NCI-H146 (cell line): ENCODE measurements at regions not wholly inside any gene's neighbourhood (a gene's known extent, or its start where the extent isn't known, plus 50 kb on each side); places are given as distances from the start of the nearest gene placed in this dataset.

Experiments
- DNase-seq: peaks from one replicate; lab custom pipeline; 2025; lab: John Stamatoyannopoulos, UW

DNA sequence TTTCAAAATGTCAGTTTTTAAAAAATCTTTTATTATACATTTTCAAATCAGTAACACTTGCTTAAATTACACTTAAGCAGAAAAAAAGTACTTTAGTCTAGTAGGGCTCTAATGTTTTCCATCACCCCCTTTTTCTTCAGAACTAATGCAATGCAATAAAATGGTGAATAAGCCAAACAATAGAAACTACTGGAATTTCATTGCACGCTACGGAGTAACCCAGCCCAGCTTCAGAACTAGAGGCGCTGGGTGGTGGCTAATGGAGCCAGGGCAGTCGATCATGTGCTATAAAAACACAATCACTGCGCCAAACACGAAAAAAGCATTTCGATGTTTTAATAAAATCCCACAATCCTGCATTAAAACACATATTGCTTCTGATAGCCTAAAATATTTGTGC, 59.9 kb upstream of the ODAD2 start:
- no peak for DNase-seq

DNA sequence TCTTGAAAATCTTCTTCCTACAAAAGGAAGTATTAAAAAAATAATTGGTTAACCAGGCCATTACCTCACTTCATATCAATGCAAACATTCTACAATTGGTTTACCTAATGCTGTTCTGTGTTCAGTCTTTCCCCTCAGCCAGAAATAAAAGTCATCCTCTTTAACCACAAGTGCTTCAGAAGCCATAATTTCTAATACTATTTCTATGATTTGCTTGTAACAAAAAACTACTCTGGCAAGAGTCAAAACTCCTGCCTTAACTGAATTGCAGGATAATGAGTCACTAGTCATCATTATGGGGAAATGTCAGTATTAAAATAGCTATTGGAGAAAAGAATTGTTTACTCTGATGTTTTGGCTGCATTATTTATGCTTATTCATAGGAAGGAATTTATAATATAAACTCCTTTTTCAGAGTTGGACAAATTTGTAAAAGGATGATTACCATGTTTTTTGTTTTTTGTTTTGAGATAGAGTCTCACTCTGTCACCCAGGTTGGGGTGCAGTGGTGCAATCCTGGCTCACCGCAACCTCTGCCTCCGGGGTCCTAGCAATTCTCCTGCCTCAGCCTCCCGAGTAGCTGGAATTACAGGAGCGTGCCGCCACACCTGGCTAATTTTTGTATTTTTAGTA, 55.5 kb upstream of the ODAD2 start:
- DNase-seq = no peak

DNA sequence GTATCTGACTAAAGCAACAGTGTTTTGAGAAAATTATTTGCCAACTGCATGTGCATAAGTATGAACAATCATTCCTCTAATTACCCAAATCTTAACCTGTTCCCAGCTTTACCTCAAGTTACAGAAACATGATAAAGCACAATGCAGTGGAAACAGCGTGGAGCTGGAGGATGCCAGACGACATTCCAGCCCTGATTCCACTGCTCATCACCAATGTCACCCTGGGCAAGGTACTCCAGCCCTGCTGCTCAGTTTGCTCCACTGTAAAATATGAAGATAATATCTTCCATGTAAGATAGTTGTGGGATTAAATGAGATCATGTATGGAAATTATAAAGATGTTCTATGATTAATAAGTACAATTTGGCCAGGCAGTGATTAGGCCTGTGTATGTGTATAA, 50.4 kb upstream of the ODAD2 start:
- no peak for DNase-seq
